ENCODE measurements at regions not wholly inside any gene's neighbourhood (a gene's known extent, or its start where the extent isn't known, plus 50 kb on each side); places are given as distances from the start of the nearest gene placed in this dataset.
"Not testable (repeated sequence)": the region's sequence is repeated elsewhere in the genome, so short reads cannot be mapped to it uniquely, and the experiment has no call there.

GRCh38 chr6:2361195-2361594 lies 115.8 kb upstream of the GMDS start:
- no peak for DNase-seq

DNA sequence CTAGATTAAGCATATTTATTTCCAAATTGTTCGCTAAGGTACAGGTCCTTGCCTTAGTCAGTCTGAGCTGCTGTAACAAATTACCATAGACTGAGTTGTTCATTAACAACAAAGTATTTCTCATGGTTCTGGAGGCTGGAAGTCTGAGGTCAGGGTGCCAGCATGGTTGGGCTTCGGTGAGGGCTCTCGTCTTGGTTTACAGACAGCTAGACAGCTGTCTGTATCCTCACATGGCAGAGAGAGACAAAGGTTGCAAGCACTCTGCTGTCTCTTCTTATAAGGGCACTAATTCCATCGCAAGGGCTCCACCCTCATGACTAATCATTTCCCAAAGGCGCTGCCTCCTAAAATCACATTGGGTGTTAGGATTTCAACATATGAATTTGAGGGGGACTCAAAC lies 115.3 kb upstream of the GMDS start:
- DNase-seq = no peak

DNA sequence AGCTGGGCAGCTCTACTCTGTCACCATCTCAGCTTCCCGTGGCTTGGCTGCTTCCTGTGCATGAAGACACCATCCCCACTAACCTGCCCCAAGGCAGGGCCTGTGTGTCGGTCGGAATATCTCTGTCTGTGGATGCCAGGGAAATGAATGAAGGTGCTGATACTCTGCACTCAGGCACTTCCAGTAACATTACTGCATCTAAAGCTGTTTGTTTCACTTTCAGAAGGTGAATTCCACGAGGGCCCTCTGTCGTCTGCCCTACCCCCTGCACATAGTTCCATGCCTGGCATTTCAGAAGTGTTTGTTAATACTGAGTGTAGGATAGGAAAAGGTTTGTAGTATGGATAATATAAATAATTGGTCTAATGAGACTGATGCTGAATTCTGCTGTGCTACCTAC lies 114.7 kb upstream of the GMDS start:
- DNase-seq = no peak

DNA sequence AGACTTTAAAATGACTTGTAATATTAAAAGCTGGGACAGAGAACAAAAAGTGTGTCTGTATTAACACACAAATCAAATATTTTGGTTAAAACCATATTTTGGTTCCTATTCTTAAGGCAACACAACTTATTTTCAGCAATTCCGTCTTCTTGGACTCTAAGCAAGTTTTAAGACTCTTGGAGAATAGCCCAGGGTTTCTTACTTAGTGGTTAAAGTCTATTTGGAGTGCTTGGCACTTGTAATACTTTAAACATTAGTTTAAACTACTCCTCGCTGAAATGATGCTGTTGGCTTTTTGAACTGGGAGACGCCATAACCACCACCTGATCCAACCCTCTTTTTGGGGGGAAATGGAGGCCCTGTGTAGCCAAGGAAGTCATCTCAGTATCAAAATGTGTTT lies 109.7 kb upstream of the GMDS start:
- no peak for DNase-seq

GRCh38 chr6:2354138-2354491 lies 108.7 kb upstream of the GMDS start:
- no peak for DNase-seq

DNA sequence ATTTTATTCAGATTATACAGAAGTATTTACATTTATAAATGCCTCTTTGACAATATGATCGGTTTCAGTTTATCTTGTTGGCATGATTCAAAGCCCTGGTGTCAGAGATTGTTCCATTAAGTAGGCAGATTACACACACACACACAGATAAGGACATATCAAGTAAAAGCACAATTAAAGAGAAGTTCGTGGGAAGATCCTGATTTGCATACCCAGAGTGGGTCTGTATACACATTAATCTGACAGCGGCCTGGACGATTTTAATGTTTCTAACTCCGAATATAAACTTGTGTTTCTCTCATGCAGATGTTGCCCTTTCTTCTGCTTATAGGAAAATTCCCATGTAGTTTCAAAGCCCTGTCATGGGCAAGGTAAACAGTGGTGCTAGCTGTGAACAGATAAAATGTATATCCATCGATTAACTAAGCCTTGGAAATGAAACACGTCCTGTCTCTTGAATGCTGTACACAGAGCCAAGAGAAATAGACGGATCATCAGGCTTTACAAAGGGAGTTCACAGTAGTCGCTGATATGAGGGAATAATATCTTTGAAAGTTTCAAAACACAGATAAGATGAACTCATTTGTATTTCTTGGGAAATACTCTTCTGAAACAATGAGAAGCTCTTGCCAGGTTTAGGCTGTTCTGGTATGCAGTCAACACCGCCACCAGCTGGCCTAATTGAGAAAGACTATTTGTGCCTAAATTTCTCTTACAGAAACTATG lies 108.2 kb upstream of the GMDS start:
- peak; percentile 17 for DNase-seq

DNA sequence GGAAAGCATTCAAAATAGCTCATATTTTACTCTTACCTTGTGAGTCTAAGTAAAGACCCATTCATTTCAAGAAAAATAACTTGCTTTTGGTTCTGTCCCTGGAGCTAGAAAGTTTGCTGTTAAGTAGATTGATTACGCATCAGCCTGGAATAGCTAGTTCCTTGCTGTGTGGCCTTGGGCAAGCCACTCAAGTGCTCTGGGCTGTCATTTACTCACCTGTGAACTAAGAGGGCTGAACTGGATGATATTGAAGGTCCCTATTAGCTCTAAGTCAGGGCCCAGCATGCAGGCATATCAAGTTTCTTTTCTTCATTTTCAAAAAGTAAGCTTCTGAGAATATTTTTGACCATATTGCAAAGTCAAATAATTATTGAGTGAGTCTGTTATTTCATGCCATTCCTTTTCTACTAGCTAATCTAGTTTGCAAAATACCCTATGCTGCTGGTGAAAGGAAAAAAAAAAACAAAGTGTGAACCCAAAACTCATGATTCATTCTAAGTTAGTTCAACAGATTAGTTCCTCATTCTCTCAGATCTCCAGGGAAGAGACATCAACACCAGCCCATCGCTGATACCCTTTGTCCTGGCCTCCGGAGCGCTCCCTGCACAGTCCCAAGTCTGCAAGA lies 106.5 kb upstream of the GMDS start:
- no peak for DNase-seq

DNA sequence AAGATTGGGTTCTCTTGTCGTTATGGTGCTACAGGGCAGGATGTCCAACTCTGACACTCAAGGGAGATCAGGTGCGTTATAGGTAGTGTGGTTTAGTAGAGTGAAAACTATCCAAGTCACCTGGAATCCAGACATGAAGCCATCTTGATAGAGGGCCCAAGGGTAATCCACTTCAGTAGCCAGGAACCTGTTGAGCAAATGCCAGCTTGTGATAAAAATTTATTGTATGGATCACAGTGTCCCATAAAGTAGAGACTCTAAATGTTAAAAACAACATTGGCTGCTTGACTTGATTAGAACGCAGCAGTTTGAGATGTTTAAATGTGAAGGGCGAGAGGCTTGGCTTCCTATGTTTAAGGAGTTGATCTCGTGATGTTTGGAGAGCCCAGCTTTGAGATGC lies 105.7 kb upstream of the GMDS start:
- DNase-seq = no peak

DNA sequence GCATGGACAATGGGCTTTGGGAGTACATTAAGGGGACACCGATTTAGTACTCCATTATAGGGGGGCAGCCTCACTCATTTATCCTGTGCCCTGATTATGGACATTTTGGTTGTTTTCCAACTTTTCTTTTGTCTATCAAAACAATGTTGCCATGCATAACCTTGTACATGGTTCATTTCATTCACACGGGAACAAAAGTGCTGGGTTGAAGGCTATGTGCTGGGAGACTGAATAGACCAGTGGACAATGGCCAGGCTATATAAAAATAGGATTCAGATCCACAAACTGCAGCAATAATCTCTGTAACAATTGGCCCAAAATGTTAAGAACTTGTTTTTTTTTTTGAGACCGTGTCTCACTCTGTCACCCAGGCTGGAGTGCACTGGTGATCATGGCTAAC lies 100.7 kb upstream of the GMDS start:
- DNase-seq = no peak

- no peak for DNase-seq
Observed at GRCh38 chr6:2344319-2344905, 99.0 kb upstream of the GMDS start.

GRCh38 chr6:2327591-2327990 lies 82.2 kb upstream of the GMDS start:
- no peak for DNase-seq

GRCh38 chr6:2324166-2324953 lies 79.0 kb upstream of the GMDS start:
- DNase-seq = no peak

DNA sequence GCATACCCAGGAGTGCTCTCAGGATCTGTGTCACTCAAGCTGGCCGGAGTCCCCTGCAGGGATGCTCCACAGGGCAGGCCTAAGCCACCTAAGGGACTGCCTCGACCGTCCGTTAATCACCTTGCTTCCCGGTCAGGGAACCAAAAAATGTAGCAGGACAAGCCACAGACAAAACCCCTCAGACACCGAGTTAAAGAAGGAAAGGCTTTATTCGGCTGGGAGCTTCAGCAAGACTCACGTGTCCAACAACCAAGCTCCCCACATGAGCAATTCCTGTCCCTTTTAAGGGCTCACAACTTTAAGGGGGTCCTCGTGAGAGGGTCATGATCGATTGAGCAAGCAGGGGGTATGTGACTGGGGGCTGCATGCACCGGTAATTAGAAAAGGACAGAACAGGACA lies 72.1 kb upstream of the GMDS start:
- DNase-seq = not testable (repeated sequence)

DNA sequence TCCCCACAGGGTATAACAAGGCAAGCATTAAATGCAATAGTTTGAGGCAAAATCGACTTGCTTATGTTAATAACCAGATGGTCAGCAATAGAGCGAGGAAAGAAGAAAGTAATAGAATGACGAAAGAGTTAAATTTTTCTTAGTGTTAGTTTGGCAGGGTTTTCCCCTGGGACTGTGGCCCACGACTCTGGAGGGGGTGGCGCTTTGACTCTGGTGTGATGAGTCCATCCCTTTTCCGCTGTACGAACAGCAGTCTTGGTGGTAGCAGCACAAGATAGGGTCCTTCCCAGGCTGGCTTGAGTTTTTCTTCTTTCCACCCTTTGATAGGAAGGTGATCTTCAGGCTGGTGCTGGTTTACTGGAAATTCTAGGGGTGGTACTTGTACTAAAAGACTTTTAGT lies 69.2 kb upstream of the GMDS start:
- DNase-seq = no peak

DNA sequence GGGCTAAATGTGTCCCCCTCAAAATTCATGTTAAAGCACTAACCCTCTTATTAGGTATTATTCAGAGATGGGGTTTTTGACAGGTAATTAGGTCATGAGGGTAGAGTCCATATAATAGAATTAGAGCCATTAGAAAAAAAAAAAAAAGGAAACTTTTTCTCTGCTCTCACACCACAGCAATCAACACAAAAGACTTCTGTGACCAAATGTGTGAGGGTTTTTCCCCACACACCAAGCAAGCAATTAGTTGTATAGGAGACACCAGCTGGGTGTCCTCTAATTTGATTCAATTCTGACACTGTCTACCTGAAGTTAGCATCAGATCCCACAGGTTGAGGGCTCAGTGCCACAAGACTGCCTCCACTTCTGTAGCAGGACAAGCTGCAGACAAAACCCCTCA lies 64.6 kb upstream of the GMDS start:
- no peak for DNase-seq

GRCh38 chr6:2309122-2309521 lies 63.7 kb upstream of the GMDS start:
- DNase-seq = no peak

DNA sequence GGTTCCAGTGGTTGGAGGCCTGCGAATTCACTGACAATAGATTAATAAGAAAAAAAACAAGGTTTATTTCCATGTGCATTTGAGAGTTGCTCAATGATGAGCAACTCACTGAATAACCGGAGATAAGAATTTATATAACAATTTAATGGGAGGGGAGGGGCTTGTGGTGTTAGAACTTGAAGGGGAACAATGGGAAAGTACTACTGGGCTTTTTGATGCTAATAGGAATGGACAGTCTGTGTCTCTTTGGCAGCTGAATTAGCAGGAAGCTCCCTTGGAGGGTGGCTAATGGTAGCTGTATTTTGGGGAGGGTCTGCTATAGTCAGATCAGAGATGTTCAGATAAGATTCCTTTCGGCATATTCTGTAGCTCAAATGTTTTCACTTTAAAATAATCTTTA lies 62.4 kb upstream of the GMDS start:
- no peak for DNase-seq

- DNase-seq = no peak
Observed at GRCh38 chr6:2305951-2306350, 60.5 kb upstream of the GMDS start.

- not testable (repeated sequence) for DNase-seq
Observed at GRCh38 chr6:2302482-2302881, 57.1 kb upstream of the GMDS start.

DNA sequence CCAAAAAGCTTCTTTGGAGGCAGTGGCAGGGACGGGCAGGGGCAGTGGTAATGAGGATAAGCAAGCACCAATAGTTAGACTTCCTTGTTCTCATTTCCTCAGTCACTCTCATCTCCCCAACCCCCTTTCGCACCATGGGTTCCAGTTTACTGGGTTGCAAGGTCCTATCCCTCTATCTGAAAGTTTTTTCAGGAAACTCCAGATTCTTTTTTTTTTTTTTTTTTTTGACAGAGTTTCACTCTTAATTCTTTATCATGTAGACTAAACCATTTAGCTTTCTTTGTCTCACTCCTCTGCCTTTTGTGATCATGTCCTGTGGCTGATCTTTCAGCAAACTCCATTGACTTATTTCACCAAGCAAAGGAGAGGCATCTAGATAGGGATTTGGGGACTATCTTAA lies 51.4 kb upstream of the GMDS start:
- no peak for DNase-seq

Data from activated CD4-positive, alpha-beta T cell treated with anti-CD3 and anti-CD28 coated beads for 1 hour (primary cell).